Kidney (tissue), 13 donors: ENCODE measurements at regions not wholly inside any gene's neighbourhood (a gene's known extent, or its start where the extent isn't known, plus 50 kb on each side); places are given as distances from the start of the nearest gene placed in this dataset.
A peak's percentile ranks its signal among the peaks of the same experiment; 100 is the strongest.

Experiments
- DNase-seq, 5 donors: peaks; one replicate each; pipeline ENCODE4 v3.0.0-alpha.2; 2013 to 2020
- FAIRE-seq: peaks from 2 replicates; lab custom pipeline; 2012; peaks lifted over from hg19 to GRCh38; lab: Jason Lieb, UNC
- H3K27ac ChIP-seq, 2 donors: one replicate each; pipeline ENCODE4 v1.7.0; 2013; ENCODE audit warnings: low read depth in 2 of 2, low read length in 2 of 2, inconsistent platforms in 1 of 2
- H3K27me3 ChIP-seq: one replicate; pipeline ENCODE4 v1.7.1; 2013; ENCODE audit warnings: low read length, inconsistent platforms; ENCODE audit not compliant: control insufficient read depth, insufficient read depth
- H3K36me3 ChIP-seq, 3 donors: one replicate each; pipeline versions ENCODE4 v1.7.0 to v1.7.1; 2013; ENCODE audit warnings: low read length in 3 of 3, control low read depth in 1 of 3, inconsistent platforms in 1 of 3; ENCODE audit not compliant: insufficient read depth in 3 of 3, control insufficient read depth in 2 of 3
- H3K4me1 ChIP-seq, 3 donors: one replicate each; pipeline versions ENCODE4 v1.7.0 to v1.7.1; 2013; ENCODE audit warnings: low read length in 3 of 3, inconsistent platforms in 1 of 3, low read depth in 1 of 3; ENCODE audit not compliant: control insufficient read depth in 2 of 3, insufficient read depth in 2 of 3
- H3K4me3 ChIP-seq, 3 donors: one replicate each; pipeline versions ENCODE4 v1.7.0 to v1.8.1; 2013; ENCODE audit warnings: low read length in 3 of 3, control low read depth in 1 of 3, inconsistent platforms in 1 of 3
- H3K9ac ChIP-seq, 3 donors: one replicate each; pipeline versions ENCODE4 v1.7.0 to v1.7.1; 2013; ENCODE audit warnings: low read length in 3 of 3, control low read depth in 1 of 3, inconsistent platforms in 1 of 3
- H3K9me3 ChIP-seq, 3 donors: one replicate each; pipeline versions ENCODE4 v1.7.0 to v1.7.1; 2013; ENCODE audit warnings: low read length in 3 of 3, control low read depth in 1 of 3, inconsistent platforms in 1 of 3; ENCODE audit not compliant: control insufficient read depth in 2 of 3, insufficient read depth in 1 of 3
- intact Hi-C: fragments of 100-400 bp; cut with DNase I; formaldehyde crosslinking; loops from one replicate; pipeline ENCODE4 v1.11.1; 2022
- TF ChIP-seq, protein P1 (sequence below): IDR thresholded peaks from 3 replicates; pipeline ENCODE4 v1.5.1; 2012; ENCODE audit warnings: mild to moderate bottlenecking, moderate library complexity, borderline replicate concordance; ENCODE audit not compliant: insufficient read depth; ENCODE audit errors: extremely low read depth
- donor health status: control.
- donor health status: control.
- donor health status: control.
- donor health status: control.
- donor health status: control.
- donor health status: DM: yes; HTN: yes; CAD: no.
- donor health status: Normal renal cell carcinoma (clear cell type).

GRCh38 chr5:166317425-166317824 lies 1974.0 kb upstream of the WWC1 start:
- Histone ChIP-seq H3K9ac (no peak overlapping the region), H3K27ac (no peak overlapping the region), H3K4me1 (no peaks in the 10 kb centered on the region), H3K27me3 (no peaks in the 10 kb centered on the region), H3K36me3 (no peaks in the 10 kb centered on the region), H3K9me3 (no peaks in the 10 kb centered on the region), H3K4me3 (no peak overlapping the region)
- DNase-seq (no peak), FAIRE-seq (no peak)
- intact Hi-C loops = no loop called here
- TF ChIP-seq, protein P1, sequence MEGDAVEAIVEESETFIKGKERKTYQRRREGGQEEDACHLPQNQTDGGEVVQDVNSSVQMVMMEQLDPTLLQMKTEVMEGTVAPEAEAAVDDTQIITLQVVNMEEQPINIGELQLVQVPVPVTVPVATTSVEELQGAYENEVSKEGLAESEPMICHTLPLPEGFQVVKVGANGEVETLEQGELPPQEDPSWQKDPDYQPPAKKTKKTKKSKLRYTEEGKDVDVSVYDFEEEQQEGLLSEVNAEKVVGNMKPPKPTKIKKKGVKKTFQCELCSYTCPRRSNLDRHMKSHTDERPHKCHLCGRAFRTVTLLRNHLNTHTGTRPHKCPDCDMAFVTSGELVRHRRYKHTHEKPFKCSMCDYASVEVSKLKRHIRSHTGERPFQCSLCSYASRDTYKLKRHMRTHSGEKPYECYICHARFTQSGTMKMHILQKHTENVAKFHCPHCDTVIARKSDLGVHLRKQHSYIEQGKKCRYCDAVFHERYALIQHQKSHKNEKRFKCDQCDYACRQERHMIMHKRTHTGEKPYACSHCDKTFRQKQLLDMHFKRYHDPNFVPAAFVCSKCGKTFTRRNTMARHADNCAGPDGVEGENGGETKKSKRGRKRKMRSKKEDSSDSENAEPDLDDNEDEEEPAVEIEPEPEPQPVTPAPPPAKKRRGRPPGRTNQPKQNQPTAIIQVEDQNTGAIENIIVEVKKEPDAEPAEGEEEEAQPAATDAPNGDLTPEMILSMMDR = no peak

DNA sequence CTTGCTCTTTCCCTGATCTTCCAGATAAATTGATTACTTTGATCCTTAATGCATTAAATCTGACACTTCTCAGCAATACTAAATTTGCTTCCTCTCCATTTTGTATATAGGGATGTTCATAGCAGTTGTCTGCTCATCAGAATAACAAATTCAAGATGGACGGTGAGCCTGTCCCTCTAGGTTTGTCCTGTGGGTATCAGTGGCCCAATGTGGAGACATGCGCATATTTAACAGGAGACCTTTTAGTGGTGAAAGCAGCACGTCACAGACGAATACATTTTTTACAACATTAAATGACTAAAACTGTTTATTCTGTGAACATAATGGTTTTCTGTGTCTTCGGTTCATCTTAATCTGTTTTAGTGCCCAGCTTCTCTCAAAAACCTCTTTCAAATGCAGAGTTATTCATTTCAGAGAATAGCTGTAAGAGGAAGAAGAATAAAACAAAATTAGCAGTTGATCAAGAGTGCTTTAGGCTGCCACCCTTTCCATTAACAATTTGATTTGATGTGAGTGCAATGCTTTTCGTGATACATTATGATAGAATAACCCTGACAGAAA lies 1970.4 kb upstream of the WWC1 start:
- TF ChIP-seq, protein P1 = no peak
- Histone ChIP-seq H3K9me3 (no peaks in the 10 kb centered on the region), H3K27me3 (no peaks in the 10 kb centered on the region), H3K27ac (no peak overlapping the region), H3K4me1 (no peaks in the 10 kb centered on the region), H3K36me3 (no peaks in the 10 kb centered on the region), H3K9ac (no peak overlapping the region), H3K4me3 (no peak overlapping the region)
- intact Hi-C loops = no loop called here
- DNase-seq (no peak), FAIRE-seq (no peak)

GRCh38 chr5:166324372-166324771 lies 1967.1 kb upstream of the WWC1 start:
- H3K27ac ChIP-seq = no peak overlapping the region
- no peak overlapping the region for H3K9ac ChIP-seq
- FAIRE-seq (no peak), DNase-seq (peak in 1 of 5 donors; percentile 23)
- intact Hi-C loops = no loop called here
- H3K4me1 ChIP-seq = no peaks in the 10 kb centered on the region
- H3K27me3 ChIP-seq = no peaks in the 10 kb centered on the region
- no peaks in the 10 kb centered on the region for H3K36me3 ChIP-seq
- TF ChIP-seq, protein P1 = no peak
- no peak overlapping the region for H3K4me3 ChIP-seq
- no peaks in the 10 kb centered on the region for H3K9me3 ChIP-seq

DNA sequence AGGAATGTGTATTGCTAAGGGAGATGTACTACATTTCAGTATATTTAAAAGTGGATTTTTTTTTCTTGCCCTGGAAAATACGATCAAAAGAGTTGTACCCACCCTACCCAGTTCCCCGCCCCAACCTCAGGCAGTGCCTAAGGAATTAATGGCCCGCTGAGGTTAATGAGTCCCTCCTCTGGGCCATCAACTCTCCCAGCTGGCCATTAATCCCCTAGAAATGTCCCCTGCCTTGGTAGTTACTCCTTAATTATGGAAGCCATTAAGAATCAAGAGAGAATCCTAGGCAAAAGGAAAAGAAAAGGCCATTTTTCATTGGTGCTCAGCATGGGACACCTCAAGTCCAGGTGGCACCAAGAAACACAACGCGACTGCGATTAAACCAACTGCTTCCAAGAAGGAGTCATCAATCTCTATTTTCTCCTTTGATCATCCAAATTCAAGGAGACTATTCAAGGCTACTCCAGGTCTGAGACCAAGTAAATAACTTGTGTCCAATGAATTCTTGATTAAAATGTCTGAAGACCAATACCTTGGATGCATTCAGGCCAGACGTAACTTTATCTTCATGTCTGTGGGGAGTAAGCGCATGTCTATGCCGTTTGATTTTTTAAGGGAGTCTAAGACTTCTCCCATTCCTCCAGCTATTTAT lies 1962.2 kb upstream of the WWC1 start:
- DNase-seq = peak in 4 of 5 donors; percentile 58 to 76 (median 72)
- H3K9ac ChIP-seq = no peak overlapping the region
- TF ChIP-seq, protein P1 = no peak
- no peak for FAIRE-seq
- no peaks in the 10 kb centered on the region for H3K9me3 ChIP-seq
- H3K4me3 ChIP-seq = no peak overlapping the region
- no peaks in the 10 kb centered on the region for H3K27me3 ChIP-seq
- H3K4me1 ChIP-seq = no peaks in the 10 kb centered on the region
- no peaks in the 10 kb centered on the region for H3K36me3 ChIP-seq
- intact Hi-C loops = no loop called here
- no peak overlapping the region for H3K27ac ChIP-seq
